H1 (cell line): ENCODE measurements at regions not wholly inside any gene's neighbourhood (a gene's known extent, or its start where the extent isn't known, plus 50 kb on each side); places are given as distances from the start of the nearest gene placed in this dataset.

Experiments used
- CTCF ChIA-PET: fragments of 300-600 bp; sonication (Branson Sonifier 250); formaldehyde crosslinking; loops from one replicate; lab custom pipeline; 2021; ENCODE audit not compliant: partially characterized antibody; lab: Charles Lee
- POLR2A ChIA-PET: fragments of 300-600 bp; sonication (Branson Sonifier 250); formaldehyde crosslinking; loops from one replicate; lab custom pipeline; 2021; ENCODE audit warnings: inconsistent platforms; ENCODE audit not compliant: partially characterized antibody; lab: Charles Lee
- DNase-seq, 2 experiments: peaks; one replicate each; pipeline versions ENCODE4 v3.0.0 to v3.0.0-alpha.2; 2010 to 2022; ENCODE audit warnings: low spot score in 2 of 2, low read depth in 1 of 2, mixed read lengths in 1 of 2
- FAIRE-seq: peaks from 2 replicates; lab custom pipeline; 2011; peaks lifted over from hg19 to GRCh38; lab: Jason Lieb, UNC
- H2AFZ ChIP-seq: 2 replicates; pipeline ENCODE4 v1.8.1; 2012; ENCODE audit warnings: low read length, inconsistent platforms
- H2AK5ac ChIP-seq: 2 replicates; pipeline ENCODE4 v1.6.1; 2013; ENCODE audit warnings: low read depth, low read length
- H2BK120ac ChIP-seq: replicated peaks from 2 replicates; pipeline ENCODE3; 2013; ENCODE audit warnings: low read depth, low read length, inconsistent platforms
- H2BK12ac ChIP-seq: 2 replicates; pipeline ENCODE4 v1.6.1; 2013; ENCODE audit warnings: low read depth, low read length
- H2BK15ac ChIP-seq: 2 replicates; pipeline ENCODE4 v1.6.1; 2013; ENCODE audit warnings: low read length
- H2BK20ac ChIP-seq: 2 replicates; pipeline ENCODE4 v1.6.1; 2013; ENCODE audit warnings: low read length
- H2BK5ac ChIP-seq: 2 replicates; pipeline ENCODE4 v1.6.1; 2013; ENCODE audit warnings: low read depth, low read length
- H3K14ac ChIP-seq: 2 replicates; pipeline ENCODE4 v1.6.1; 2013; ENCODE audit warnings: inconsistent platforms; ENCODE audit not compliant: insufficient read length
- H3K18ac ChIP-seq: 2 replicates; pipeline ENCODE4 v1.6.1; 2013; ENCODE audit warnings: low read length; ENCODE audit errors: extremely low read depth
- H3K23ac ChIP-seq: 2 replicates; pipeline ENCODE4 v1.6.1; 2013; ENCODE audit warnings: inconsistent platforms; ENCODE audit not compliant: insufficient read length
- H3K23me2 ChIP-seq: 2 replicates; pipeline ENCODE4 v1.6.1; 2013; ENCODE audit warnings: low read depth, low read length
- H3K27ac ChIP-seq: 2 replicates; pipeline ENCODE4 v1.6.1; 2011; ENCODE audit warnings: low read depth, low read length, inconsistent platforms
- H3K27me3 ChIP-seq, 4 experiments: replicated peaks in 1 of 4; 1 replicate in 1 of 4; 2 replicates in 3 of 4; pipeline versions ENCODE4 v1.6.1 to v1.8.1; 2011 to 2013; ENCODE audit warnings: low read length in 3 of 4, mild to moderate bottlenecking in 3 of 4, inconsistent platforms in 2 of 4, mixed read lengths in 2 of 4, moderate library complexity in 1 of 4; ENCODE audit not compliant: control insufficient read depth in 3 of 4, insufficient read depth in 3 of 4; ENCODE audit errors: extremely low read depth in 1 of 4
- H3K36me3 ChIP-seq, 4 experiments: 2 replicates each; pipeline versions ENCODE4 v1.6.1 to v1.8.1; 2011 to 2013; ENCODE audit warnings: mild to moderate bottlenecking in 4 of 4, low read length in 3 of 4, moderate library complexity in 2 of 4, control low read depth in 1 of 4, inconsistent platforms in 1 of 4; ENCODE audit not compliant: insufficient read depth in 4 of 4, control insufficient read depth in 2 of 4
- H3K4ac ChIP-seq: replicated peaks from 2 replicates; pipeline ENCODE3; 2013; ENCODE audit warnings: low read length, low read depth, mixed read lengths, inconsistent platforms; ENCODE audit not compliant: insufficient read length
- H3K4me1 ChIP-seq, 4 experiments: replicated peaks in 1 of 4; 1 replicate in 1 of 4; 2 replicates in 3 of 4; pipeline versions ENCODE4 v1.6.1 to v1.8.1; 2011 to 2013; ENCODE audit warnings: low read length in 3 of 4, inconsistent platforms in 2 of 4, mixed read lengths in 1 of 4; ENCODE audit not compliant: insufficient read depth in 4 of 4, control insufficient read depth in 3 of 4
- H3K4me2 ChIP-seq, 2 experiments: 2 replicates each; pipeline versions ENCODE4 v1.6.1 to v1.8.1; 2011 to 2013; ENCODE audit warnings: low read depth in 2 of 2, low read length in 2 of 2, control low read depth in 1 of 2, inconsistent platforms in 1 of 2, mild to moderate bottlenecking in 1 of 2; ENCODE audit not compliant: insufficient read depth in 1 of 2
- H3K4me3 ChIP-seq, 4 experiments: fragments of 200-600, 300-600 bp in 1 of 4; sonication (generic), shearing (Covaris generic), sonication (Bioruptor Twin) in 1 of 4; 2 replicates each; pipeline versions ENCODE4 v1.5.1 to v1.8.1; 2011 to 2016; ENCODE audit warnings: low read length in 4 of 4, low read depth in 3 of 4, control low read depth in 2 of 4, inconsistent platforms in 2 of 4, mild to moderate bottlenecking in 2 of 4, mixed read lengths in 1 of 4, moderate library complexity in 1 of 4; ENCODE audit not compliant: insufficient read depth in 2 of 4; ENCODE audit errors: extremely low read depth in 1 of 4
- H3K56ac ChIP-seq: replicated peaks from 2 replicates; pipeline ENCODE3; 2013; ENCODE audit warnings: low read depth, mild to moderate bottlenecking, mixed read lengths, low read length, inconsistent platforms; ENCODE audit not compliant: insufficient read length
- H3K79me1 ChIP-seq: 2 replicates; pipeline ENCODE4 v1.6.1; 2013; ENCODE audit warnings: low read depth, low read length, control low read depth
- H3K79me2 ChIP-seq, 2 experiments: 2 replicates each; pipeline versions ENCODE4 v1.6.1 to v1.8.1; 2012 to 2013; ENCODE audit warnings: low read length in 2 of 2, mild to moderate bottlenecking in 2 of 2, inconsistent platforms in 1 of 2; ENCODE audit not compliant: insufficient read depth in 2 of 2, control insufficient read depth in 1 of 2
- H3K9ac ChIP-seq, 4 experiments: replicated peaks in 1 of 4; 1 replicate in 1 of 4; 2 replicates in 3 of 4; pipeline versions ENCODE4 v1.6.1 to v1.8.1; 2011 to 2013; ENCODE audit warnings: low read depth in 3 of 4, low read length in 3 of 4, control low read depth in 2 of 4, mild to moderate bottlenecking in 2 of 4, moderate library complexity in 2 of 4, inconsistent platforms in 1 of 4; ENCODE audit errors: extremely low read depth in 1 of 4
- H3K9me3 ChIP-seq, 2 experiments: 2 replicates each; pipeline versions ENCODE4 v1.6.1 to v1.8.1; 2012 to 2013; ENCODE audit warnings: mild to moderate bottlenecking in 2 of 2, moderate library complexity in 2 of 2, control low read depth in 1 of 2, inconsistent platforms in 1 of 2, low read depth in 1 of 2, low read length in 1 of 2, mixed read lengths in 1 of 2; ENCODE audit not compliant: insufficient read depth in 2 of 2
- H4K20me1 ChIP-seq, 2 experiments: replicated peaks in 1 of 2; 2 replicates each; pipeline versions ENCODE3 to v1.8.1; 2011 to 2013; ENCODE audit warnings: inconsistent platforms in 2 of 2, low read length in 2 of 2, mild to moderate bottlenecking in 1 of 2; ENCODE audit not compliant: insufficient read depth in 2 of 2, control insufficient read depth in 1 of 2
- H4K5ac ChIP-seq: 2 replicates; pipeline ENCODE4 v1.6.1; 2013; ENCODE audit warnings: low read length, low read depth, mixed read lengths, inconsistent platforms; ENCODE audit not compliant: insufficient read length
- H4K8ac ChIP-seq: 2 replicates; pipeline ENCODE4 v1.8.0; 2013; ENCODE audit warnings: mild to moderate bottlenecking, moderate library complexity, low read length, inconsistent platforms; ENCODE audit not compliant: insufficient read depth; ENCODE audit errors: extremely low read depth
- H4K91ac ChIP-seq: replicated peaks from 2 replicates; pipeline ENCODE3; 2013; ENCODE audit warnings: low read length, mixed read lengths, inconsistent platforms; ENCODE audit not compliant: insufficient read length
- ZNF274 ChIP-seq: IDR thresholded peaks from 2 replicates; pipeline ENCODE4 v1.7.0; 2012; ENCODE audit warnings: low read length, borderline replicate concordance; ENCODE audit errors: extremely low read depth
- WGBS, 2 experiments: shearing (Covaris generic) in 1 of 2; methylation state at CpG; one replicate each; pipeline versions ENCODE4 v1.1.6 to v1.1.7; 2013 to 2015; ENCODE audit warnings: low lambda C conversion rate in 2 of 2, mixed read lengths in 2 of 2, inconsistent platforms in 1 of 2, low coverage in 1 of 2, missing lambda C conversion rate in 1 of 2; ENCODE audit not compliant: insufficient replicate concordance in 2 of 2, insufficient coverage in 1 of 2, insufficient read length in 1 of 2; ENCODE audit errors: extremely low coverage in 1 of 2, missing lambda C conversion rate in 1 of 2; 5-methylcytosine and 5-hydroxymethylcytosine counted together

- TF ChIP-seq ZNF274 = no peak
- H3K79me1 ChIP-seq = no peaks in the 10 kb centered on the region
- H3K9ac ChIP-seq = no peak overlapping the region
- no peak overlapping the region for H3K14ac ChIP-seq
- POLR2A ChIA-PET = no interaction called here
- no peak overlapping the region for H2BK5ac ChIP-seq
- FAIRE-seq (no peak), DNase-seq (no peak)
- H3K23me2 ChIP-seq = no peaks in the 10 kb centered on the region
- no peak overlapping the region for H2BK15ac ChIP-seq
- peaks cover 0 to 11% of the 10 kb centered on the region in 2 experiments; a peak in 2 of 4 replicates for H3K9me3 ChIP-seq
- no peak overlapping the region for H4K5ac ChIP-seq
- no peak overlapping the region for H3K4ac ChIP-seq
- no peak overlapping the region for H3K18ac ChIP-seq
- H2BK12ac ChIP-seq = no peak overlapping the region
- H3K79me2 ChIP-seq = no peaks in the 10 kb centered on the region
- no peak overlapping the region for H3K56ac ChIP-seq
- H3K36me3 ChIP-seq = no peaks in the 10 kb centered on the region
- no peaks in the 10 kb centered on the region for H4K20me1 ChIP-seq
- no peak overlapping the region for H2BK120ac ChIP-seq
- H3K4me1 ChIP-seq = no peaks in the 10 kb centered on the region
- H3K27ac ChIP-seq = no peak overlapping the region
- H2AK5ac ChIP-seq = no peak overlapping the region
- no peak overlapping the region for H3K4me2 ChIP-seq
- 93% methylated on average over 5 of the region's 5 CpGs; no CpG with 5 or more reads in 1 of the 2 experiments for whole genome bisulfite sequencing, 2 experiments
- no peaks in the 10 kb centered on the region for H3K27me3 ChIP-seq
- no peak overlapping the region for H4K91ac ChIP-seq
- H3K4me3 ChIP-seq = no peak overlapping the region
- no peak overlapping the region for H3K23ac ChIP-seq
- no peak overlapping the region for H2AFZ ChIP-seq
- H4K8ac ChIP-seq = no peak overlapping the region
- H2BK20ac ChIP-seq = no peak overlapping the region
- CTCF ChIA-PET = no interaction called here
These were observed 152.4 kb upstream of the MDFIC2 start for GRCh38 chr3:70464876-70465275.
